Activated CD8-positive, alpha-beta memory T cell treated with anti-CD3 and anti-CD28 coated beads for 4 hours (primary cell): ENCODE measurements at regions not wholly inside any gene's neighbourhood (a gene's known extent, or its start where the extent isn't known, plus 50 kb on each side); places are given as distances from the start of the nearest gene placed in this dataset.
"Not testable (repeated sequence)": the region's sequence is repeated elsewhere in the genome, so short reads cannot be mapped to it uniquely, and the experiment has no call there.

Source experiments
- DNase-seq, 2 donors: peaks; one replicate each; pipeline ENCODE4 v3.0.0-alpha.2; 2020; ENCODE audit warnings: low read depth in 2 of 2

- no peak for DNase-seq
Observed at GRCh38 chr17:37828651-37829124, 83.8 kb upstream of the HNF1B start.

GRCh38 chr17:37827905-37828650 lies 83.2 kb upstream of the HNF1B start:
- DNase-seq: no peak

GRCh38 chr17:37826497-37827430 lies 81.9 kb upstream of the HNF1B start:
- DNase-seq: no peak

GRCh38 chr17:37825851-37826250 lies 81.0 kb upstream of the HNF1B start:
- DNase-seq: no peak

- no peak for DNase-seq
Observed at GRCh38 chr17:37824534-37825485, 80.0 kb upstream of the HNF1B start.

GRCh38 chr17:37823996-37824395 lies 79.1 kb upstream of the HNF1B start:
- no peak for DNase-seq

GRCh38 chr17:37820995-37821713 lies 76.3 kb upstream of the HNF1B start:
- DNase-seq: no peak

- DNase-seq: no peak
Observed at GRCh38 chr17:37820313-37820994, 75.6 kb upstream of the HNF1B start.

- DNase-seq: no peak
Observed at GRCh38 chr17:37818689-37819088, 73.8 kb upstream of the HNF1B start.

GRCh38 chr17:37816950-37817349 lies 72.1 kb upstream of the HNF1B start:
- DNase-seq: no peak

- no peak for DNase-seq
Observed at GRCh38 chr17:37815536-37815935, 70.7 kb upstream of the HNF1B start.

- DNase-seq: no peak
Observed at GRCh38 chr17:37813751-37814150, 68.9 kb upstream of the HNF1B start.

- DNase-seq: not testable (repeated sequence)
Observed at GRCh38 chr17:37808846-37809245, 64.0 kb upstream of the HNF1B start.

- no peak for DNase-seq
Observed at GRCh38 chr17:37802712-37803416, 58.0 kb upstream of the HNF1B start.

- no peak for DNase-seq
Observed at GRCh38 chr17:37802061-37802595, 57.3 kb upstream of the HNF1B start.

- no peak for DNase-seq
Observed at GRCh38 chr17:37801171-37801570, 56.3 kb upstream of the HNF1B start.

GRCh38 chr17:37797206-37797605 lies 52.3 kb upstream of the HNF1B start:
- no peak for DNase-seq

GRCh38 chr17:37796076-37796475 lies 51.2 kb upstream of the HNF1B start:
- DNase-seq: no peak
